Neuronal stem cell (in vitro differentiated cells): ENCODE measurements at regions not wholly inside any gene's neighbourhood (a gene's known extent, or its start where the extent isn't known, plus 50 kb on each side); places are given as distances from the start of the nearest gene placed in this dataset.

Experiments
- DNase-seq: peaks from one replicate; pipeline ENCODE4 v3.0.0-alpha.2; 2013; ENCODE audit warnings: low spot score
- H2AFZ ChIP-seq: one replicate; pipeline ENCODE4 v1.6.1; 2013; ENCODE audit warnings: mild to moderate bottlenecking, low read length, inconsistent platforms
- H2AK5ac ChIP-seq: 2 replicates; pipeline ENCODE4 v1.6.1; 2013; ENCODE audit warnings: low read depth, mild to moderate bottlenecking, inconsistent platforms, low read length, moderate library complexity, mixed read lengths
- H2BK120ac ChIP-seq: 2 replicates; pipeline ENCODE4 v1.6.1; 2013; ENCODE audit warnings: low read depth, mild to moderate bottlenecking, inconsistent platforms, low read length, moderate library complexity, mixed read lengths
- H2BK12ac ChIP-seq: one replicate; pipeline ENCODE4 v1.6.1; 2013; ENCODE audit warnings: low read length, inconsistent platforms
- H2BK15ac ChIP-seq: 2 replicates; pipeline ENCODE4 v1.6.1; 2013; ENCODE audit warnings: mild to moderate bottlenecking, low read length, inconsistent platforms, mixed read lengths
- H2BK5ac ChIP-seq: one replicate; pipeline ENCODE4 v1.6.1; 2013; ENCODE audit warnings: inconsistent platforms, mild to moderate bottlenecking, low read length, moderate library complexity
- H3K14ac ChIP-seq: one replicate; pipeline ENCODE4 v1.6.1; 2013; ENCODE audit warnings: low read length, inconsistent platforms
- H3K18ac ChIP-seq: 2 replicates; pipeline ENCODE4 v1.6.1; 2013; ENCODE audit warnings: low read length, inconsistent platforms
- H3K23ac ChIP-seq: 2 replicates; pipeline ENCODE4 v1.6.1; 2013; ENCODE audit warnings: low read depth, mild to moderate bottlenecking, mixed read lengths, low read length, inconsistent platforms; ENCODE audit not compliant: poor library complexity
- H3K27ac ChIP-seq: replicated peaks from 3 replicates; pipeline ENCODE4 v1.5.1; 2013; ENCODE audit warnings: low read length, inconsistent platforms
- H3K27me3 ChIP-seq, 3 experiments: 2 replicates each; pipeline ENCODE4 v1.6.1; 2013; ENCODE audit warnings: low read length in 3 of 3, mild to moderate bottlenecking in 2 of 3, inconsistent platforms in 1 of 3, low read depth in 1 of 3, mixed read lengths in 1 of 3, moderate library complexity in 1 of 3; ENCODE audit not compliant: control insufficient read depth in 3 of 3, insufficient read depth in 3 of 3
- H3K36me3 ChIP-seq, 2 donors: replicated peaks in 1 of 2; 2 replicates each; pipeline ENCODE4 v1.6.1; 2013; ENCODE audit warnings: low read length in 2 of 2; ENCODE audit not compliant: control insufficient read depth in 2 of 2, insufficient read depth in 2 of 2
- H3K4ac ChIP-seq: 2 replicates; pipeline ENCODE4 v1.6.1; 2013; ENCODE audit warnings: inconsistent platforms, mild to moderate bottlenecking, low read length, moderate library complexity
- H3K4me1 ChIP-seq, 2 donors: 1 replicate in 1 of 2; 2 replicates in 1 of 2; pipeline ENCODE4 v1.6.1; 2013; ENCODE audit warnings: low read length in 2 of 2, low read depth in 1 of 2; ENCODE audit not compliant: control insufficient read depth in 2 of 2, insufficient read depth in 1 of 2
- H3K4me2 ChIP-seq: one replicate; pipeline ENCODE4 v1.6.1; 2013; ENCODE audit warnings: mild to moderate bottlenecking, low read length, inconsistent platforms; ENCODE audit not compliant: insufficient read depth, poor library complexity, severe bottlenecking
- H3K4me3 ChIP-seq, 2 donors: 2 replicates each; pipeline ENCODE4 v1.5.1; 2013; ENCODE audit warnings: low read length in 2 of 2, mild to moderate bottlenecking in 2 of 2, inconsistent platforms in 1 of 2, moderate library complexity in 1 of 2
- H3K79me1 ChIP-seq: one replicate; pipeline ENCODE4 v1.6.1; 2013; ENCODE audit warnings: low read depth, mild to moderate bottlenecking, inconsistent platforms, low read length, moderate library complexity
- H3K9ac ChIP-seq: one replicate; pipeline ENCODE4 v1.6.1; 2013; ENCODE audit warnings: mild to moderate bottlenecking, low read depth, low read length, inconsistent platforms; ENCODE audit not compliant: poor library complexity
- H3K9me3 ChIP-seq, 2 donors: replicated peaks in 1 of 2; 2 replicates each; pipeline versions ENCODE3 to v1.6.1; 2013; ENCODE audit warnings: low read length in 2 of 2, mild to moderate bottlenecking in 2 of 2, inconsistent platforms in 1 of 2, low read depth in 1 of 2, mixed read lengths in 1 of 2, moderate library complexity in 1 of 2; ENCODE audit not compliant: control insufficient read depth in 2 of 2, insufficient read depth in 1 of 2
- H4K8ac ChIP-seq: one replicate; pipeline ENCODE4 v1.6.1; 2013; ENCODE audit warnings: low read depth, mild to moderate bottlenecking, inconsistent platforms, low read length, moderate library complexity
- H4K91ac ChIP-seq: one replicate; pipeline ENCODE4 v1.6.1; 2013; ENCODE audit warnings: low read length, low read depth, mild to moderate bottlenecking, inconsistent platforms; ENCODE audit not compliant: poor library complexity
- WGBS, 2 donors: extraction: QIAGEN DNeasy Blood & Tissue Kit; methylation state at CpG; one replicate each; pipeline ENCODE4 v1.1.7; 2013; ENCODE audit warnings: missing lambda C conversion rate in 2 of 2, mixed read lengths in 1 of 2; ENCODE audit not compliant: insufficient read length in 2 of 2, insufficient replicate concordance in 1 of 2; ENCODE audit errors: extremely low coverage in 2 of 2; 5-methylcytosine and 5-hydroxymethylcytosine counted together

- no CpG with 5 or more reads among the region's 3 CpGs for WGBS, 2 donors
- Histone ChIP-seq H2BK120ac (no peak overlapping the region), H3K4me2 (no peak overlapping the region), H3K23ac (no peak overlapping the region), H2BK5ac (no peak overlapping the region), H3K14ac (no peak overlapping the region), H4K8ac (no peak overlapping the region), H3K36me3 (peaks cover 0 to 3% of the 10 kb centered on the region in 2 donors), H3K27ac (no peak overlapping the region), H3K18ac (no peak overlapping the region), H2AFZ (no peak overlapping the region), H3K4me3 (no peak overlapping the region), H2BK15ac (no peak overlapping the region), H3K27me3 (no peaks in the 10 kb centered on the region), H3K4ac (no peak overlapping the region), H3K79me1 (no peaks in the 10 kb centered on the region), H2AK5ac (no peak overlapping the region), H3K4me1 (peaks cover 0 to 11% of the 10 kb centered on the region in 2 donors), H3K9me3 (no peaks in the 10 kb centered on the region), H3K9ac (no peak overlapping the region), H2BK12ac (no peak overlapping the region), H4K91ac (no peak overlapping the region)
- no peak for DNase-seq
Measured at GRCh38 chr1:81600878-81601622, 199.7 kb upstream of the ADGRL2 start.

GRCh38 chr1:81600363-81600762 lies 200.4 kb upstream of the ADGRL2 start:
- no peak overlapping the region for H2BK15ac ChIP-seq
- no peak overlapping the region for H2BK5ac ChIP-seq
- no peak overlapping the region for H4K8ac ChIP-seq
- no peak overlapping the region for H2BK120ac ChIP-seq
- H3K4me2 ChIP-seq, result no peak overlapping the region
- H3K79me1 ChIP-seq, result no peaks in the 10 kb centered on the region
- no peak overlapping the region for H3K9ac ChIP-seq
- WGBS, 2 donors, result no CpG with 5 or more reads among the region's 1 CpG
- no peak overlapping the region for H2AFZ ChIP-seq
- H3K27me3 ChIP-seq, result no peaks in the 10 kb centered on the region
- no peak overlapping the region for H3K23ac ChIP-seq
- peaks cover 0 to 3% of the 10 kb centered on the region in 2 donors for H3K36me3 ChIP-seq
- H3K4ac ChIP-seq, result no peak overlapping the region
- H3K9me3 ChIP-seq, result peaks cover 0 to 3% of the 10 kb centered on the region in 2 donors
- H3K4me3 ChIP-seq, result no peak overlapping the region
- no peak overlapping the region for H4K91ac ChIP-seq
- H3K27ac ChIP-seq, result no peak overlapping the region
- H3K4me1 ChIP-seq, result peaks cover 0 to 11% of the 10 kb centered on the region in 2 donors
- no peak overlapping the region for H3K14ac ChIP-seq
- H2AK5ac ChIP-seq, result no peak overlapping the region
- no peak overlapping the region for H2BK12ac ChIP-seq
- DNase-seq, result no peak
- no peak overlapping the region for H3K18ac ChIP-seq

GRCh38 chr1:81598623-81599022 lies 202.1 kb upstream of the ADGRL2 start:
- no peak overlapping the region for H2BK15ac ChIP-seq
- H3K27ac ChIP-seq, result no peak overlapping the region
- H3K18ac ChIP-seq, result no peak overlapping the region
- no peaks in the 10 kb centered on the region for H3K27me3 ChIP-seq
- peaks cover 0 to 5% of the 10 kb centered on the region in 2 donors for H3K9me3 ChIP-seq
- H3K79me1 ChIP-seq, result no peaks in the 10 kb centered on the region
- peaks cover 0 to 3% of the 10 kb centered on the region in 2 donors for H3K36me3 ChIP-seq
- no peak for DNase-seq
- no peak overlapping the region for H3K4me2 ChIP-seq
- no peak overlapping the region for H2AK5ac ChIP-seq
- H4K91ac ChIP-seq, result no peak overlapping the region
- peaks cover 0 to 5% of the 10 kb centered on the region in 2 donors for H3K4me1 ChIP-seq
- no CpG with 5 or more reads among the region's 4 CpGs for WGBS, 2 donors
- no peak overlapping the region for H3K9ac ChIP-seq
- no peak overlapping the region for H4K8ac ChIP-seq
- H3K4me3 ChIP-seq, result no peak overlapping the region
- no peak overlapping the region for H2AFZ ChIP-seq
- H3K4ac ChIP-seq, result no peak overlapping the region
- no peak overlapping the region for H3K23ac ChIP-seq
- H3K14ac ChIP-seq, result no peak overlapping the region
- no peak overlapping the region for H2BK12ac ChIP-seq
- no peak overlapping the region for H2BK120ac ChIP-seq
- H2BK5ac ChIP-seq, result no peak overlapping the region

GRCh38 chr1:81597720-81598426 lies 202.9 kb upstream of the ADGRL2 start:
- no peak overlapping the region for H2AFZ ChIP-seq

More at GRCh38 chr1:81597720-81598426, 202.9 kb upstream of the ADGRL2 start:
- DNase-seq, result no peak
- Histone ChIP-seq H3K9ac (no peak overlapping the region), H4K8ac (no peak overlapping the region), H3K23ac (no peak overlapping the region), H3K9me3 (peaks cover 0 to 5% of the 10 kb centered on the region in 2 donors), H3K27me3 (no peaks in the 10 kb centered on the region), H2BK5ac (no peak overlapping the region), H3K4me1 (peaks cover 0 to 5% of the 10 kb centered on the region in 2 donors), H3K14ac (no peak overlapping the region), H2BK12ac (no peak overlapping the region), H3K4me2 (no peak overlapping the region), H3K18ac (no peak overlapping the region), H2AK5ac (no peak overlapping the region), H4K91ac (no peak overlapping the region), H3K4me3 (no peak overlapping the region), H3K79me1 (no peaks in the 10 kb centered on the region), H3K36me3 (no peaks in the 10 kb centered on the region), H2BK15ac (no peak overlapping the region), H3K27ac (no peak overlapping the region), H3K4ac (no peak overlapping the region), H2BK120ac (no peak overlapping the region)
- WGBS, 2 donors, result no CpG with 5 or more reads among the region's 3 CpGs
